GM12864 (cell line): ENCODE measurements at regions not wholly inside any gene's neighbourhood (a gene's known extent, or its start where the extent isn't known, plus 50 kb on each side); places are given as distances from the start of the nearest gene placed in this dataset.
A peak's percentile ranks its signal among the peaks of the same experiment; 100 is the strongest.

Experiments used
- DNase-seq: peaks from one replicate; pipeline ENCODE4 v3.0.0-alpha.2; 2011; ENCODE audit warnings: low read depth
- H3K4me3 ChIP-seq: 2 replicates; pipeline ENCODE4 v1.5.1; 2011; ENCODE audit warnings: mild to moderate bottlenecking, low read depth, low read length, control low read depth
- CTCF ChIP-seq: IDR thresholded peaks from 2 replicates; pipeline ENCODE4 v1.5.1; 2011; ENCODE audit warnings: low read depth, mild to moderate bottlenecking, moderate library complexity, low read length, control low read depth, inconsistent platforms; ENCODE audit errors: missing control alignments

DNA sequence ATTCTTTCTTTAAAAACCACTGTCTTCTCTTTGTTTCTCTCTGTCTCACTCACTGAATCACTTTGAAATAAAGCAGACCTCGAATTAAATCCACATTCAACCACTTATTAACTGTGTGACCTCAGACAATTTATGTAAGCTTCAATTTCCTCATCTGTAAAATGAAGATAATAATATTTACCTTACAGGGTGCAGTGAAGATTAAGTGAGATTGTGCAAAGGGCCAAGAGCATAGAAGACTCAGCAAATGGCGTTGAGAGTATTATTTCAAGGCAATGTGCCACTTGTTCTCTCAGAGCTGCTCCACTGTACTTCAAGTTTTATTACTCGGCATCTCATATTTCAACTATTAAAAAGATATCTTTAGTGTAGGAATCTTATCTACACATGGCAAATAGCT is 454.2 kb upstream of the HNRNPA3 start:
- no peak for DNase-seq
- H3K4me3 ChIP-seq, result no peak overlapping the region
- no peak for TF ChIP-seq CTCF

DNA sequence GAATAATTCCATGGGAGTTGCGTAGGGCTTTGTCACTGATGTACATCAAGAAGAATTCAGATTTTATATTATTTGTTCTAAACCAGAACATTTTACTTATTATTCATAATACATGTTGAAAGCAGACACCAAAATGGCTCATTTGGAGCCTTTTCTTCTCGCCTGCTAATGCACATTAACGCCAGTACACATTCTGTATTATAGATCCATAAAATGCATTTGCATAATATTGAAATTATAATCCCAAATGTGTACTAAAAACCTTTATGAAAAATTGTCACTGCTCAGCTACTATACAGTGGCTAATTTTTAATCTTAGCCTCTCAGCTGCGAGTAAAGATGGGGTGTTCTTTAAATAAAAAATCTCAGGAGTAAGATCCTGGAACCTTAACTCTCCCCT is 452.2 kb upstream of the HNRNPA3 start:
- no peak for TF ChIP-seq CTCF
- H3K4me3 ChIP-seq, result no peak overlapping the region
- DNase-seq, result no peak

DNA sequence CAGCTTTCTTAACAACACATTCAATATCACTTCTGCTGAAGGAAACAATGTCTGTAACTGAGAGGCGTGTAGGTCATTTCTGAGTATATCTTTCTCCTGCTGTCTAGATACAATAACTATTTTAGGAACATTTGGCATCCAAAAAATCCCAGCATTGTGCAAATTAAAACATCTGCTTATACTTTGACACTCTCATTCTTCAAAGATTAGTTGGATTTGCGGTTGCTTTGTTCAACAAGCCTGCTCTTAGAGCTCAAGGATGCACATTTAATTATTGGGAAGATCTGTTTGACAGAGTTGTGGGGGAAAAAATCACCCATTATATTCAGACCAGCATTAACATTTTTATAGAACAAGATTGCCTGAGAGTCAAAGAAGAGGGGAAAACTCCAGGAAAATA is 449.5 kb upstream of the HNRNPA3 start:
- no peak overlapping the region; the same call in 1 of the 2 replicates for H3K4me3 ChIP-seq
- no peak for DNase-seq
- no peak for TF ChIP-seq CTCF

GRCh38 chr2:176763851-176764404 is 448.7 kb upstream of the HNRNPA3 start:
- H3K4me3 ChIP-seq, result no peak overlapping the region; the same call in 1 of the 2 replicates
- no peak for TF ChIP-seq CTCF
- DNase-seq, result peak; percentile 45

DNA sequence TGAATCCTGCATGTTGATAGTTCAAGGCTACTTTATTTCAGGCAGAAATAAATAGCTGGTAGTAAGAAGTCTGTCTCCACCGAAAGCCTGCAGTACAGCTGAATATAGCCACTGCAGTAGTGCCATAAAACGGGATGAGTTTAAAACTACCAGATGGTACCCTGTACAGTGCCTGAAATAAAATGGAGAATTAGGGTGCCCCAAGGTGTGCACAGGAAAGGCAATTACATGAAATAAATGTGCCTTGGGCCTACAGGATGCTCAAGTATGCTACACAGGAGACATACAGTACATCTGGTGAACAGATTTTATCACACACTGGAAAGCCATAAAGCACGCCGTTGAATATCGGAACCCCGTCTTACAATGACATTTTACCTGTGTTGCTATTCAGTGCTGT is 447.7 kb upstream of the HNRNPA3 start:
- DNase-seq, result no peak
- H3K4me3 ChIP-seq, result no peak overlapping the region
- TF ChIP-seq CTCF, result no peak

DNA sequence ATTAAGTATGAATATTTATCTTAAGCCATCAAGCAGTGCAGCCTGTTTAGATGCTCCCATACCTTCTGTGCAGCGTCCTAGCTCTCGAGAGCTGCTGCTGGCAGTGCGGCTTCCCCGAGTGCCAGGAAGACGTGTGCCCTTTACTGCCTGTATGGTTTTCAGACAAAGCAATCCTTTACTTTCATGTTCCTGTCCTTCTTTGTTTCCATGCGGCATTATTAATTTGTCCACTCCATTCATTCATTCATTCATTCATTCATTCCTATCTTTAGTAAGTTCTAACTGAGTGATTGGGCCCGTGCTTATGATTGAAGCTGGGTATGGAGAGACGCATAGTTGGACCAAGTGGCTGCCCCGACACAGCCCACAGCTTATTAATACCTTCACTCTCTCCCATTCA is 446.6 kb upstream of the HNRNPA3 start:
- no peak for DNase-seq
- no peak for TF ChIP-seq CTCF
- H3K4me3 ChIP-seq, result no peak overlapping the region

DNA sequence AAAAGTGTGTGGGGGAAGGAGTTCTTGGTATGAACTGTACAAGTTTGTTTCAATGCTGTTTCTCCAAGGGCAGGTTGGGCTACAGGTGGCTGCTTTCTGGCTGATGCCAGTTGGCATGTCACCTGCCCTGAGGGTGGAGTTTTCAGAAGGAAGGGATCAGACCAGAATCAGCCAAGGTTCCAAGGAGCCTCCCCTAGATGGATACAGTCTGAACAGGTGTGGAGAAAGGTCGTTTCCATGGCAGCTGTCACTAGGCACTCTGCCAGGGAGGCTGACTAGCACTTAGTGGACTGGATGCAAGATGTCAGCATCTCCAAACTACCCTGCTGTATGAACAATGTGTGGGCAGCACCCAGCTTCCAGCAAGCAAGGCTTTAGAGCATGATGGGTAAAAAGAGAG is 444.4 kb upstream of the HNRNPA3 start:
- DNase-seq, result no peak
- no peak overlapping the region for H3K4me3 ChIP-seq
- no peak for TF ChIP-seq CTCF
